DND-41 (cell line): ENCODE measurements at regions not wholly inside any gene's neighbourhood (a gene's known extent, or its start where the extent isn't known, plus 50 kb on each side); places are given as distances from the start of the nearest gene placed in this dataset.

Experiments
- ATAC-seq: fragments of 200-7000 bp; cut with Tn5 transposase; 3 replicates; pipeline ENCODE4 v1.9.1; 2021; ENCODE audit warnings: low read depth; ENCODE audit not compliant: insufficient read depth
- DNase-seq: peaks from one replicate; pipeline ENCODE4 v3.0.0-alpha.2; 2020
- H2AFZ ChIP-seq: 2 replicates; pipeline ENCODE4 v1.6.0; 2012; ENCODE audit warnings: low read depth, low read length
- H3K27ac ChIP-seq: 2 replicates; pipeline ENCODE4 v1.5.1; 2012; ENCODE audit warnings: low read length, inconsistent platforms
- H3K27me3 ChIP-seq: fragments of 200-600 bp; sonication (generic); 2 replicates; pipeline ENCODE4 v1.6.0; 2012; ENCODE audit warnings: low read length, mild to moderate bottlenecking, inconsistent platforms; ENCODE audit not compliant: insufficient read depth, poor library complexity
- H3K36me3 ChIP-seq: 2 replicates; pipeline ENCODE4 v1.5.1; 2012; ENCODE audit warnings: low read length, inconsistent platforms; ENCODE audit not compliant: insufficient read depth
- H3K4me1 ChIP-seq: 2 replicates; pipeline ENCODE4 v1.5.1; 2012; ENCODE audit warnings: mild to moderate bottlenecking, low read length; ENCODE audit not compliant: insufficient read depth
- H3K4me2 ChIP-seq: 2 replicates; pipeline ENCODE4 v1.6.0; 2012; ENCODE audit warnings: mild to moderate bottlenecking, moderate library complexity, low read length, inconsistent platforms; ENCODE audit not compliant: insufficient read depth
- H3K4me3 ChIP-seq, 2 experiments: fragments of 200-600 bp in 1 of 2; shearing (Covaris generic) in 1 of 2; 2 replicates each; pipeline ENCODE4 v1.5.1; 2012 to 2016; ENCODE audit warnings: inconsistent platforms in 2 of 2, low read length in 2 of 2, mild to moderate bottlenecking in 2 of 2, low read depth in 1 of 2, moderate library complexity in 1 of 2
- H3K79me2 ChIP-seq: 2 replicates; pipeline ENCODE4 v1.6.0; 2012; ENCODE audit warnings: low read length, inconsistent platforms; ENCODE audit not compliant: insufficient read depth
- H3K9ac ChIP-seq: 2 replicates; pipeline ENCODE4 v1.6.0; 2012; ENCODE audit warnings: low read depth, mild to moderate bottlenecking, inconsistent platforms, low read length, moderate library complexity
- H3K9me3 ChIP-seq: 2 replicates; pipeline ENCODE4 v1.5.1; 2012; ENCODE audit warnings: low read length, moderate library complexity, mild to moderate bottlenecking, inconsistent platforms; ENCODE audit not compliant: insufficient read depth, severe bottlenecking
- H4K20me1 ChIP-seq: 2 replicates; pipeline ENCODE4 v1.6.0; 2012; ENCODE audit warnings: low read length; ENCODE audit not compliant: insufficient read depth
- EZH2 ChIP-seq: IDR thresholded peaks from 3 replicates; pipeline ENCODE4 v1.6.1; 2012; ENCODE audit warnings: borderline replicate concordance, low read depth, mild to moderate bottlenecking, moderate library complexity, low read length, inconsistent platforms; ENCODE audit not compliant: severe bottlenecking
- TF ChIP-seq, protein P1 (sequence below): IDR thresholded peaks from 2 replicates; pipeline ENCODE4 v1.5.1; 2012; ENCODE audit warnings: borderline replicate concordance, low read length, moderate library complexity, mild to moderate bottlenecking; ENCODE audit not compliant: poor library complexity, severe bottlenecking; ENCODE audit errors: extremely low read depth

DNA sequence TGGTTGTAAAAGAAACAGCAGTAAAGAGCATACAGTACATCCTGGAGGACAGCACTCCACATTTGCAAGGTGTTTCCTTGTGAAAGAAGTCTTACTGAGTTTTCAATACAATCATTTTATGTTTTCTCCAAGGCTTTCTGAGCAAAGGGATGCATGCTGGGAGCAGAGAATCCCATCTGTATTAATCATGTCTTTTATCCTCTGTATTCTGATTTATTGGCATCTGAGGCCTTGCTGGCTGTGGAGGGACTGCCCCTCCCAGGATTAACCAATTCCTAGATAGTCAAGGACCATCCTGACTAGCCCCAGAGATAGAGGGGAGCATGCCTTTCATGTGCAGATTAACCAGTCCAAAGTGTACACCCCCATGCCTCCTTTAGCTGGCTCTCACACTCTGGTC lies 476.3 kb downstream of the SIPA1L2 start:
- no peak overlapping the region for H3K27ac ChIP-seq
- no peak overlapping the region for H3K4me2 ChIP-seq
- H3K9me3 ChIP-seq, result no peaks in the 10 kb centered on the region
- H3K4me1 ChIP-seq, result no peaks in the 10 kb centered on the region
- ATAC-seq (no peak), DNase-seq (no peak)
- no peaks in the 10 kb centered on the region for H4K20me1 ChIP-seq
- H3K36me3 ChIP-seq, result no peaks in the 10 kb centered on the region
- H2AFZ ChIP-seq, result no peak overlapping the region
- H3K9ac ChIP-seq, result no peak overlapping the region
- H3K4me3 ChIP-seq, result no peak overlapping the region
- TF ChIP-seq, protein P1, sequence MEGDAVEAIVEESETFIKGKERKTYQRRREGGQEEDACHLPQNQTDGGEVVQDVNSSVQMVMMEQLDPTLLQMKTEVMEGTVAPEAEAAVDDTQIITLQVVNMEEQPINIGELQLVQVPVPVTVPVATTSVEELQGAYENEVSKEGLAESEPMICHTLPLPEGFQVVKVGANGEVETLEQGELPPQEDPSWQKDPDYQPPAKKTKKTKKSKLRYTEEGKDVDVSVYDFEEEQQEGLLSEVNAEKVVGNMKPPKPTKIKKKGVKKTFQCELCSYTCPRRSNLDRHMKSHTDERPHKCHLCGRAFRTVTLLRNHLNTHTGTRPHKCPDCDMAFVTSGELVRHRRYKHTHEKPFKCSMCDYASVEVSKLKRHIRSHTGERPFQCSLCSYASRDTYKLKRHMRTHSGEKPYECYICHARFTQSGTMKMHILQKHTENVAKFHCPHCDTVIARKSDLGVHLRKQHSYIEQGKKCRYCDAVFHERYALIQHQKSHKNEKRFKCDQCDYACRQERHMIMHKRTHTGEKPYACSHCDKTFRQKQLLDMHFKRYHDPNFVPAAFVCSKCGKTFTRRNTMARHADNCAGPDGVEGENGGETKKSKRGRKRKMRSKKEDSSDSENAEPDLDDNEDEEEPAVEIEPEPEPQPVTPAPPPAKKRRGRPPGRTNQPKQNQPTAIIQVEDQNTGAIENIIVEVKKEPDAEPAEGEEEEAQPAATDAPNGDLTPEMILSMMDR, result no peak
- TF ChIP-seq EZH2, result no peak
- peaks cover 5% of the 10 kb centered on the region for H3K27me3 ChIP-seq
- no peaks in the 10 kb centered on the region for H3K79me2 ChIP-seq

DNA sequence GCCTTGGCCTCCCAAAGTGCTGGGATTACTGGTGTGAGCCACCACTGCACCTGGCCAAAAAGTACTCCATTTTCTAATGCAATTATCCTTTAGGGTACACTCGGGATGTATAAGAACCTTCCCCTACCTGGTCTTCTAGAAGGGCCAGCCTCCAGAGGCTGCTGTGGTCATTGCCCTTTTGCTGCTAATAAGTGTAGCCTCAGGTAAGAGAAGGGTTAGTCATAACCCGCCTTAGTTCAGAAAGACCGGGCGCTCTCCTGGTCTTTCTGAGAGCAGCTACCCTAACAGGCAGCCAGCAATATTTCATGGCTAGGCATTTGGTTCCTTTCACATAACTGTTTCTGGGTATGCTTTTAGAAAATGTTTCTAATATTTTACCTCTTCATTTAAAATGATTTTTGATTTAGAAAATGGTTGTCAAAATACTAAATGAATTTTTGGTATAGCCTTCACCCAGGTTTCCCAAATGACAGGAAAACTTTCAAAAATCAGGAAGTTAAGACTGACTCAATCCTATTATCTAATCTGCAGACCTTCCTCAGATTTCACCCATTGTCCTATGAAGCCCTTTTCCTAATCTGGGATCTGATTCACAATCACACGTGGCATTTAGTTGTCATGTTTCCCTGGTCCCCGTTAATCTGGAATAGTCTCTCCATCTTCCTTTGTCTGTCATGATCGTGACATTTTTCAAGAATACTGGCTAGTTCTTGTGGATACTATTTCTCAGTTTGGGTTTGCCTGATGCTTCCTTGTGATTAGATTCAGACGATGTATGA lies 479.0 kb downstream of the SIPA1L2 start:
- H3K36me3 ChIP-seq, result no peaks in the 10 kb centered on the region
- no peaks in the 10 kb centered on the region for H3K9me3 ChIP-seq
- H3K27ac ChIP-seq, result no peak overlapping the region
- peaks cover 5% of the 10 kb centered on the region for H3K27me3 ChIP-seq
- DNase-seq, result no peak
- no peak overlapping the region for H2AFZ ChIP-seq
- no peak overlapping the region for H3K4me2 ChIP-seq
- H3K79me2 ChIP-seq, result no peaks in the 10 kb centered on the region
- no peaks in the 10 kb centered on the region for H3K4me1 ChIP-seq
- H3K9ac ChIP-seq, result no peak overlapping the region
- H3K4me3 ChIP-seq, result no peak overlapping the region
- H4K20me1 ChIP-seq, result no peaks in the 10 kb centered on the region
- TF ChIP-seq, protein P1, result no peak
- no peak for TF ChIP-seq EZH2
- no peak for ATAC-seq

DNA sequence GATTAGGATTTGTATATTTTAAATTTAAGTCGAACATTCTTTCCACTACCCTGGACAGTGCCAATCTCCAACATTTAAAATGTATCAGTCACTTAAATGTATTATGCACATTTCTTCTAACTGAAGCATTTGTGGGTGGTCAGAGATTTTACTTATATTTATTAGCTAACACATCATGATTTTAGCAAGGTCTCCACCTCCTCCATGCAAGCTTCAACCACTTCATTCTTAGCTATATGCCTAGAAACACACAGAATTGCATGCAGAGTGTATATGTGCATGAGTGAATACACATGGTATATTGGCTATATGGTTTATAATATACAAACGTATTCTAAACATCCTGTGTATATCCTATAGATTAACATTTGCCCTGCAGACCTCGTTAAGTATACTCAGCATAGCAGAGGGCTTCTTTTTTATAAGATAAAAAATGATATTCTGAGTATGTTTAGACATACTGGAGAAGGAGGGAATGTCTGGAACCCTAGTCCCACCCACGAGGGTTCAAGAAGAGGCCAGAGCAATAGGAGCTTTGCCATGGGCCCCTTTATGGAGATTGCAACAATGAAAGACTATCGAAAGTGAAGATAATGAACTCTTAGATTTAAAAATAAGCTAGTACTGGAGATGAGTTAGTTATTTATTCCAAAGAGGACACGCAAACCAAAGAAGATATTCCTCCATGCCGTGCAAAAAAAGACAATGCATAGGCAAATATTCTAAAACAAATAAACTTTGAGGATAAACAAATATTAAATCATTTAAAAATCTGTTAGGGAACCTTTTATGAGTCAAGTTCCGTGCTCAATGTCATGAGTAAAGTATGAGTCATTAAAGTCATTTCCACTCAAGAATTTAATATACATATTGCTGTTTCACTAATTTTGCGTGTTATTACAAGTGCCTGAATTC lies 480.4 kb downstream of the SIPA1L2 start:
- Histone ChIP-seq H3K4me2 (no peak overlapping the region), H4K20me1 (no peaks in the 10 kb centered on the region), H2AFZ (no peak overlapping the region), H3K9ac (no peak overlapping the region), H3K27me3 (peaks cover 5% of the 10 kb centered on the region), H3K79me2 (no peaks in the 10 kb centered on the region), H3K4me1 (no peaks in the 10 kb centered on the region), H3K9me3 (no peaks in the 10 kb centered on the region), H3K27ac (no peak overlapping the region), H3K4me3 (no peak overlapping the region), H3K36me3 (no peaks in the 10 kb centered on the region)
- TF ChIP-seq, protein P1, result no peak
- TF ChIP-seq EZH2, result no peak
- DNase-seq, result no peak
- no peak for ATAC-seq
